ENCODE measurements at regions not wholly inside any gene's neighbourhood (a gene's known extent, or its start where the extent isn't known, plus 50 kb on each side); places are given as distances from the start of the nearest gene placed in this dataset.
"Not testable (repeated sequence)": the region's sequence is repeated elsewhere in the genome, so short reads cannot be mapped to it uniquely, and the experiment has no call there.

- H3K27me3 ChIP-seq: no peaks in the 10 kb centered on the region
- no peaks in the 10 kb centered on the region for H3K9me3 ChIP-seq
- WGBS (ENCODE audit: insufficient coverage, low coverage, low lambda C conversion rate, missing lambda C conversion rate): 56% methylated on average over 7 of the region's 7 CpGs
- DNase-seq (no peak), ATAC-seq (no peak)
- no peaks in the 10 kb centered on the region for H3K4me1 ChIP-seq
- intact Hi-C loops (cut with DNase I): no loop called here
- no peak overlapping the region for H3K4me3 ChIP-seq
- no peak for TF ChIP-seq CTCF (IDR thresholded peaks at IDR 0.05)
- TF ChIP-seq POLR2A (IDR thresholded peaks at IDR 0.05): no peak
- H3K27ac ChIP-seq: no peak overlapping the region
- no peaks in the 10 kb centered on the region for H3K36me3 ChIP-seq
These were observed 406.4 kb downstream of the METTL4 start for GRCh38 chr18:2164644-2165550.

GRCh38 chr18:2166876-2167275 lies 404.4 kb downstream of the METTL4 start:
- H3K4me3 ChIP-seq; H3K27ac ChIP-seq; H3K27me3 ChIP-seq; H3K4me1 ChIP-seq; DNase-seq; H3K9me3 ChIP-seq; H3K36me3 ChIP-seq; intact Hi-C loops (cut with DNase I); ATAC-seq: not testable (repeated sequence)
- 68% methylated on average over 9 of the region's 9 CpGs for WGBS (ENCODE audit: insufficient coverage, low coverage, low lambda C conversion rate, missing lambda C conversion rate)

DNA sequence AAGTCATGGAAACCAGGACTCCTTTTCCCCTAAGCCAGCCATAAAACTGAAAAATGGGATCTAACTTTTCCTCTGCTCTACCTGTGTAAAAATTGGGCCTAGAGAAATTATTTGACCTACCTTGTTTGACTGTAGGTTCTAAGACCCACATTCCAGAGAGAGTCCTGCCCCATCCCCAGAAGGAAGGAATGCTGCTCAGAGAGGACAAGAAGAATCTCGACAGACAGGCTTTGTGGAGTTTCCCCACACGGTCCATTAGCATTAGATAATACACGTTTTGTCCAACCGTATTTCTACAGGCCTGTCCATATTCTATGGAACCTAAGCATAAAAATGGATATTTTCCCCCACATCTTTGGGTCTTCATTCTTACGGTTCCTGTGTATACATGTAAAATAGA lies 403.3 kb downstream of the METTL4 start:
- no peak overlapping the region for H3K27ac ChIP-seq
- ATAC-seq: no peak
- no peaks in the 10 kb centered on the region for H3K9me3 ChIP-seq
- H3K4me3 ChIP-seq: no peak overlapping the region
- H3K4me1 ChIP-seq: peaks cover 0 to 13% (median 4%) of the 10 kb centered on the region in 4 donors
- H3K27me3 ChIP-seq: no peaks in the 10 kb centered on the region
- no peak for DNase-seq
- H3K36me3 ChIP-seq: no peaks in the 10 kb centered on the region
- WGBS (ENCODE audit: insufficient coverage, low coverage, low lambda C conversion rate, missing lambda C conversion rate): 62% methylated on average over 5 of the region's 5 CpGs
- TF ChIP-seq CTCF (IDR thresholded peaks at IDR 0.05) (no peak), POLR2A (IDR thresholded peaks at IDR 0.05) (no peak)
- intact Hi-C loops (cut with DNase I): no loop called here

- H3K4me1 ChIP-seq: peaks cover 0 to 13% (median 4%) of the 10 kb centered on the region in 4 donors
- H3K27me3 ChIP-seq: no peaks in the 10 kb centered on the region
- ATAC-seq: no peak
- H3K4me3 ChIP-seq: no peak overlapping the region
- H3K27ac ChIP-seq: no peak overlapping the region
- TF ChIP-seq CTCF (IDR thresholded peaks at IDR 0.05): no peak
- no peak for TF ChIP-seq POLR2A (IDR thresholded peaks at IDR 0.05)
- no peak for DNase-seq
- intact Hi-C loops (cut with DNase I): no loop called here
- H3K9me3 ChIP-seq: no peaks in the 10 kb centered on the region
- no peaks in the 10 kb centered on the region for H3K36me3 ChIP-seq
These were observed 401.6 kb downstream of the METTL4 start for GRCh38 chr18:2169656-2170055.

DNA sequence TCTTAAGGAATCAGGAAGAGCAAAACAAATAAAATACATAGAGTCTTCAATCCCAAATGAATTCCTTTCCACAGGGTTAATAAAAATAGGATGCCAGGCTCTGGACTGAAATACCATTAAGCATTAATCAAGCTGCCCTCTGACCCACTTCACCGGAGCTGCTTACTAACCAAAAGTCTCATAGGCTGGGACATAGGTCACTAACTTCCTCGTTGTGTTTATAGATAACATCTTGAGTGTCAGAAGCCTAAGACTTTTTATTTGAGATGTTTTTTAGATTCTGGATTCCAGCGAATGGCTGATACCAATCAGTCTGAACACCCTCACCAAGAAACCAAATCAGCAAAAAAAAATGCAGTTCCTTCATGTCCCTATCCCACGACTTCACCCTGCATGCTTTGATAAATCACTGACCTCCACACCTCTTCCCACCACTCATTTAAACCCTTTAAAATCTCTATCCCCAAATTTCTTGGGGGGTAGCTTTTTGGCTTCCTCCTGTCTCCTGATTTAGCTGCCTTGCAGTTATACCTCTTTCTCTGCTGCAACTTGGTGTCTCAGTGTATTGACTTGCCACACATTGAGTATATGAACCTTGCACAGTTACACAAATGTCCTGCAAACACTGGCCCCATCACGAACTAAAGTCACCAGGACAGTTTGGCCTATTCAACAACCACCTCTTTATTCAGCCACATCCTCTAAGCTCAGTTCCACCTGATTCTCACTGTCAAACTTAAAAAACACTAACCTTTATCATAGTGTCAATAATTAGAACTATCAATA lies 399.3 kb downstream of the METTL4 start:
- peak overlapping the region in 2 of 3 donors; percentile 18 to 51 for H3K27ac ChIP-seq
- ATAC-seq: peak in 2 of 4 donors; percentile 90 to 95

More for the DNA sequence above, 399.3 kb downstream of the METTL4 start:
- Histone ChIP-seq H3K36me3 (no peaks in the 10 kb centered on the region), H3K9me3 (no peaks in the 10 kb centered on the region), H3K4me3 (no peak overlapping the region), H3K4me1 (peaks cover 0 to 13% (median 4%) of the 10 kb centered on the region in 4 donors), H3K27me3 (no peaks in the 10 kb centered on the region)
- WGBS (ENCODE audit: insufficient coverage, low coverage, low lambda C conversion rate, missing lambda C conversion rate): 4% methylated on average over 5 of the region's 5 CpGs
- no peak for TF ChIP-seq POLR2A (IDR thresholded peaks at IDR 0.05)
- no peak for TF ChIP-seq CTCF (IDR thresholded peaks at IDR 0.05)
- no peak for DNase-seq
- intact Hi-C loops (cut with DNase I): no loop called here

All from right lobe of liver (tissue), 6 donors.